GM18951 (cell line): ENCODE measurements at regions not wholly inside any gene's neighbourhood (a gene's known extent, or its start where the extent isn't known, plus 50 kb on each side); places are given as distances from the start of the nearest gene placed in this dataset.

Experiments used
- POLR2A ChIP-seq: IDR thresholded peaks from 4 replicates; pipeline ENCODE4 v1.6.1; 2011; ENCODE audit warnings: mild to moderate bottlenecking; ENCODE audit not compliant: insufficient read length, insufficient read depth; ENCODE audit errors: extremely low read depth
- in situ Hi-C: fragments of 300-500 bp; cut with MboI; formaldehyde crosslinking; loops from one replicate; pipeline ENCODE4 v1.12.0; 2022; ENCODE audit warnings: low sequenced_read_pairs, mixed read lengths, inconsistent platforms; ENCODE audit not compliant: unreplicated experiment

DNA sequence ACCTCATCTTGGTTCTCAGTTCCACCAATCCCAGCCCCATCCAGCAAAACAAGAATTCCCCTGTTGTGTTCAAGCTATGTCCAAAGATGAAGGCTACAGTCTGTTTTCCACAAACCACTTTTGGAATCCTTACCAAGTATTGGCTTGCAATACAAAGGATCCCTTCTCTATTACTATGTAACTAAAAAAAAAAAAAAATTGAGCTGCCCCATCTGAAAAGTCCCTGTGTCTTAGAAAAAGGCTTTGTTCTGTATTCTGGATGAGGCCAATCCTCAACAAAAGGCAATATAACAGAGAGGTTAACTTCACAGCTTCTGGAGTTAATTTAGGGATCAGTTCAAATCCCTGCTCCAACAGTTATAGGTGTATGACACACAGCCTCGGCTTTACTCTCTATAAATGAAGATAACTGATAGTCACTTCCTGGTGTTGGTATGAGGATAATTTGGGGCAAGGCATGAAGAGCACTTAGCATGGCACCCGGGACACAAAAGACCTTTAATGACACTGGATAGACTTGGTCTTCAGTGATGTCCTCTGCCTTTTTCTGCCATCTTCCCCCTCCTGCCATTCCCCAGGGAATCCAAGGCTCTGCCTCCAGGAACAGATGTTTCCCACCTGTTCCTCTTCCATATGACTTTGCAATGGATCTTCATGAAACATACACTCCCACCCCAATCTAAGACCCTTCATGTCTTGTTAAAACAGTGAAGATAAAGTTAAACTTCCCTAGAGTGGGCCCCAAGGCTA, 61.2 kb upstream of the ATL2 start:
- in situ Hi-C loops: no loop called here

DNA sequence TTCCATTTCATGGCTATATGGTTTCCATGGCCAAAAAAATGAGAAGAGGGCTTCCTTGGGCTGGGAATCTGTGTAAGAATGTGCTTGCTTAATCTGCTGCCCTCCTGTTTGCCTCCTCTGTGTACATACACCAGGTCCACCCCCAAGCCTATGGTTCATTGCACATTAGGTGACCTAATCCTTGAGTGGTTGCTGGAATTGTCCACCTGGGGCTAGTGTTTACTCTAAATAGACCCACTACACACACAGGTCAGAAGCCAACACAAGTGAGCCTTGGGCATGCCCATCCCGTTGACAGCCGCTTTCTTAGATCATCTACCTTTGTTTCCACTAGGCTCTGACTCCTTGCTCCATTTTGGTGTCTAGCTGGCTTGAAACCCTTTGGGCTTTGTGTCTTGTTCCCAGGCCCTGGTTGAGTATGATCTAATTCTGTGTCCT, 59.2 kb upstream of the ATL2 start:
- TF ChIP-seq POLR2A: no peak
- in situ Hi-C loops: no loop called here

More for the DNA sequence above, 61.2 kb upstream of the ATL2 start:
- no peak for TF ChIP-seq POLR2A

GRCh38 chr2:38435775-38436174, 58.7 kb upstream of the ATL2 start:
- in situ Hi-C loops: no loop called here
- TF ChIP-seq POLR2A: no peak

- in situ Hi-C loops: no loop called here
- no peak for TF ChIP-seq POLR2A
These were observed 57.5 kb upstream of the ATL2 start for GRCh38 chr2:38434595-38434994.

DNA sequence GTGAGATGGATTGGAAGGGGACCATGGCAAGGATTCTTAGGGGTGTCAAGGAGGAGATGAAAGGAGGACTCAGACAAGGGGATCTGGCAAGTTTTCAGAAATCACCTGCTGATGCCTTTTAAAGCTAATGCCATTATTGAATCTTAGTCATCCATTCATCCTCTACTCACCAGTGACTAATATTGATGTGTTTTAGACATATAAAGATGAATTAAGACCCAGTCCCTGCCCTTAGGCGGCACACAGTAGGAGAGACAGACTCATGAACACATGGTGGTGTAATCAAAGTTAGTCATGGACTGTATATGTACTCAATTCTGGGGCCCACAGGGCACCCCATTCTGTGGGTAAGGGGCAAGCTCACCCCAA, 56.5 kb upstream of the ATL2 start:
- in situ Hi-C loops: no loop called here
- TF ChIP-seq POLR2A: no peak

- in situ Hi-C loops: no loop called here
- TF ChIP-seq POLR2A: no peak
These were observed 55.9 kb upstream of the ATL2 start for GRCh38 chr2:38432820-38433606.

DNA sequence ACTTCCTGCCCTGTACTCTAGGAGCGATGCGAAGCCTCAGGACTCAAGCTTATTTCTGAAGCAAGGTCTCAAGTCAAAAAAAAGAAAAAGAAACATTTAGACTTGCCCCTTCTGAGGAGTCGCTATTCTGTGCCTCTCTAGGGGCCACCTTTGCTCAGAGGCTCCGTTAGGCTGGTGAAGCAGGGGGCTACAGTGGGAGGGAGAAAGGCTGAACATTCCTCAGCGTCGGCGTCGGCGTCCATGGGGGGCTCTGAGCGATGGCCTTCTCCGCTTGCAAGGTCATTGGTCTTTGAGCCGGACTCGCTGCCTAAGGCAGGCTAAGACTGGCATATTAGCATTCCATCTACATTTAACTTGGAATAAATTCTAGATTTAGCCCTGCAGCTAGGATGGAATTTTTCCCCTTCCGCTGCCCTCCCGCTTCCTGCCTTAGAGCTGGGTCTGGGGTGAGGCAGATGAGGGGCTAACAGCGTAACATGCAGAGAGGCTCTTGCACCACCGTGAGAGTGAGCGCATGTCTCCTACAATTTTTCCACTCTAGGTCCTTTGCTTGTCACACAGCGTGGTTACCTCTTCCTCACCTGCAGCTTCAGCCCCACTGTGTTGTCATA, 53.6 kb upstream of the ATL2 start:
- in situ Hi-C loops: no loop called here
- TF ChIP-seq POLR2A: no peak

GRCh38 chr2:38430196-38430595, 53.1 kb upstream of the ATL2 start:
- no peak for TF ChIP-seq POLR2A
- in situ Hi-C loops: no loop called here

DNA sequence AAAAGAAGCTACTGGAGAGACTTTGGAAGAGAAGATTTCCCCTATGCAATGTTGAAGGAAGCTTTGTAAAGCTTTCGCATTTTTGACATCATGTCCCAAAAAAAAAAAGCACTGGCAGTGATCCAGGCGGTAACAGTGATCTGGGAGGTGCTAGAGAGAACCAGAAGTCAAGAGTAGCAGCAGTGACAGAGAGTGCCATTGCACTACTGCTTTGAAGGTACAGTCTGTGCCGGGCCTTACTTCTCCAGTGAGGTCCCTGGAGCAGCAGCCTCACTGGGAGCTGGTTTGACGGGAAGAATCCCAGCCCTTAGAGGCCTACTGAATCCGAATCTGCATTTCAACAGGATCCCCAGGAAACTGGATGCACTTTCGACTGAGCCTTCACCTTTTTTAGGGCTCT, 50.9 kb upstream of the ATL2 start:
- in situ Hi-C loops: no loop called here
- TF ChIP-seq POLR2A: no peak

- in situ Hi-C loops: no loop called here
These were observed 50.0 kb upstream of the ATL2 start for GRCh38 chr2:38427054-38427453.

More at GRCh38 chr2:38427054-38427453, 50.0 kb upstream of the ATL2 start:
- TF ChIP-seq POLR2A: no peak
